Esophagus muscularis mucosa (tissue), 4 donors: ENCODE measurements at regions not wholly inside any gene's neighbourhood (a gene's known extent, or its start where the extent isn't known, plus 50 kb on each side); places are given as distances from the start of the nearest gene placed in this dataset.
"Not testable (repeated sequence)": the region's sequence is repeated elsewhere in the genome, so short reads cannot be mapped to it uniquely, and the experiment has no call there.

Experiments used
- DNase-seq: peaks from one replicate; pipeline ENCODE4 v3.0.0-alpha.2; 2017; ENCODE audit errors: extremely low spot score
- H3K27ac ChIP-seq, 4 donors: fragments of 200-600 bp; sonication (generic); replicated peaks in 1 of 4; 1 replicate in 3 of 4; 2 replicates in 1 of 4; pipeline ENCODE4 v1.5.1; 2016 to 2019; ENCODE audit warnings: mild to moderate bottlenecking in 1 of 4
- H3K27me3 ChIP-seq, 4 donors: fragments of 200-600 bp; sonication (generic); one replicate each; pipeline versions ENCODE4 v1.5.1 to v1.6.0; 2016 to 2019
- H3K36me3 ChIP-seq, 4 donors: fragments of 200-600 bp; sonication (generic); one replicate each; pipeline ENCODE4 v1.5.1; 2016 to 2019
- H3K4me1 ChIP-seq, 4 donors: fragments of 200-600 bp; sonication (generic); one replicate each; pipeline ENCODE4 v1.5.1; 2016 to 2019
- H3K4me3 ChIP-seq, 4 donors: fragments of 200-600 bp; sonication (generic); 1 replicate in 2 of 4; 2 replicates in 2 of 4; pipeline ENCODE4 v1.5.1; 2016 to 2019; ENCODE audit warnings: mild to moderate bottlenecking in 4 of 4, moderate library complexity in 1 of 4
- H3K9me3 ChIP-seq, 4 donors: fragments of 200-600 bp; sonication (generic); 1 replicate in 3 of 4; 2 replicates in 1 of 4; pipeline ENCODE4 v1.5.1; 2016 to 2019
- EP300 ChIP-seq: sonication (generic); formaldehyde crosslinking; IDR thresholded peaks from one replicate; pipeline ENCODE4 v1.6.1; 2017; ENCODE audit warnings: antibody characterized with exemption
- POLR2A ChIP-seq: fragments of 450-650 bp; IDR thresholded peaks from one replicate; pipeline ENCODE4 v1.6.1; 2017; ENCODE audit warnings: antibody characterized with exemption, moderate library complexity, mild to moderate bottlenecking, low read depth
- POLR2AphosphoS5 ChIP-seq, 2 donors: sonication (generic); formaldehyde crosslinking; IDR thresholded peaks; one replicate each; pipeline ENCODE4 v1.6.1; 2017; ENCODE audit warnings: antibody characterized with exemption in 2 of 2
- WGBS: methylation state at CpG from one replicate; pipeline ENCODE4 v1.1.5; 2018; 5-methylcytosine and 5-hydroxymethylcytosine counted together
- intact Hi-C: fragments of 100-400 bp; cut with DNase I; formaldehyde crosslinking; loops from one replicate; pipeline ENCODE4 v1.15.1; 2023
- TF ChIP-seq, protein P1 (sequence below), 3 experiments: fragments of 200-600 bp in 2 of 3; fragments of 450-650 bp in 1 of 3; sonication (generic) in 2 of 3; IDR thresholded peaks; one replicate each; pipeline ENCODE4 v1.5.1; 2017 to 2019; ENCODE audit warnings: antibody characterized with exemption in 3 of 3, mild to moderate bottlenecking in 2 of 3, moderate library complexity in 1 of 3

DNA sequence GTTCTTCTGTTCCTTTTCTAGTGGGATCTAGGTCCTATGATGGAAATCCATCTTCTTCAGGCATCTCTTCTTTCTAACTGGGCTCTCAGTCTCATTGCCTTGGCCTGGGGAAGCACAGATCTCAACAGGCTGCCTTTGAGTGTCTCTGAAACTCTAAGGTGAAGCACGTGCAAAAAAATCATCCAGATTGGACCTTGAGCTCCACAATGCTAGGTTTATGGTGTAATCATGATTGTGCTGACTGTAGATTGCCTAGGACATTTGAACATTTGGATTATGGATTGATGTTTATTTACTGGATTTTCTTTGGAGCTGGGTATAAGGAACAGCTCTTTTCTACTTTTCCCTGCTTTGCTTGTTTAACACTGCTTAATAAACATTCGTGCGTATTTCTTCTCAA, 191.5 kb upstream of the NR3C2 start:
- WGBS = 98% methylated on average over 3 of the region's 3 CpGs
- no peak for TF ChIP-seq POLR2AphosphoS5 (IDR thresholded peaks at IDR 0.05)
- TF ChIP-seq, protein P1, sequence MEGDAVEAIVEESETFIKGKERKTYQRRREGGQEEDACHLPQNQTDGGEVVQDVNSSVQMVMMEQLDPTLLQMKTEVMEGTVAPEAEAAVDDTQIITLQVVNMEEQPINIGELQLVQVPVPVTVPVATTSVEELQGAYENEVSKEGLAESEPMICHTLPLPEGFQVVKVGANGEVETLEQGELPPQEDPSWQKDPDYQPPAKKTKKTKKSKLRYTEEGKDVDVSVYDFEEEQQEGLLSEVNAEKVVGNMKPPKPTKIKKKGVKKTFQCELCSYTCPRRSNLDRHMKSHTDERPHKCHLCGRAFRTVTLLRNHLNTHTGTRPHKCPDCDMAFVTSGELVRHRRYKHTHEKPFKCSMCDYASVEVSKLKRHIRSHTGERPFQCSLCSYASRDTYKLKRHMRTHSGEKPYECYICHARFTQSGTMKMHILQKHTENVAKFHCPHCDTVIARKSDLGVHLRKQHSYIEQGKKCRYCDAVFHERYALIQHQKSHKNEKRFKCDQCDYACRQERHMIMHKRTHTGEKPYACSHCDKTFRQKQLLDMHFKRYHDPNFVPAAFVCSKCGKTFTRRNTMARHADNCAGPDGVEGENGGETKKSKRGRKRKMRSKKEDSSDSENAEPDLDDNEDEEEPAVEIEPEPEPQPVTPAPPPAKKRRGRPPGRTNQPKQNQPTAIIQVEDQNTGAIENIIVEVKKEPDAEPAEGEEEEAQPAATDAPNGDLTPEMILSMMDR (IDR thresholded peaks at IDR 0.05) = no peak
- TF ChIP-seq POLR2A = no peak
- TF ChIP-seq EP300 = no peak
- Histone ChIP-seq H3K27me3 (no peaks in the 10 kb centered on the region), H3K4me1 (no peaks in the 10 kb centered on the region), H3K27ac (no peak overlapping the region), H3K9me3 (peaks cover 0 to 10% (median 2%) of the 10 kb centered on the region in 4 donors), H3K36me3 (no peaks in the 10 kb centered on the region), H3K4me3 (no peak overlapping the region)
- no peak for DNase-seq
- intact Hi-C loops = no loop called here

DNA sequence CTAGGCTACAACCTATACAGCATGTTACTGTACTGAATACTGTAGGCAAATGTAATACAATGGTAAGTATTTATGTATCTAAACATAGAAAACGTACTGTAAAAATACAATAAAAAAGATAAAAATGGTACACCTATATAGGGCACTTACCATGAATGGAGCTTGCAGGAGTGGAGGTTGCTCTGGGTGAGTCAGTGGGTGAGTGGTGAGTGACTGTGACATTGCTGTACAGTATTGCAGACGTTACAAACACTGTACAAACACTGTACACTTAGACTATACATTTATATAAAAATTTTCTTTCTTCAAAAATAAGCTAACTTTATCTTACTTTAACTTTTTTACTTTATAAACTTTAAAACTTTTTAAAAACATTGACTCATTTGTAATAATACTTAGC, 190.3 kb upstream of the NR3C2 start:
- WGBS = 87% methylated on average over 2 of the region's 2 CpGs
- H3K9me3 ChIP-seq = peaks cover 0 to 5% (median 2%) of the 10 kb centered on the region in 4 donors
- H3K4me3 ChIP-seq = no peak overlapping the region
- H3K27ac ChIP-seq = no peak overlapping the region
- H3K4me1 ChIP-seq = no peaks in the 10 kb centered on the region
- H3K36me3 ChIP-seq = no peaks in the 10 kb centered on the region
- intact Hi-C loops = no loop called here
- no peaks in the 10 kb centered on the region for H3K27me3 ChIP-seq
- TF ChIP-seq POLR2A = no peak
- TF ChIP-seq EP300 = no peak
- no peak for DNase-seq

DNA sequence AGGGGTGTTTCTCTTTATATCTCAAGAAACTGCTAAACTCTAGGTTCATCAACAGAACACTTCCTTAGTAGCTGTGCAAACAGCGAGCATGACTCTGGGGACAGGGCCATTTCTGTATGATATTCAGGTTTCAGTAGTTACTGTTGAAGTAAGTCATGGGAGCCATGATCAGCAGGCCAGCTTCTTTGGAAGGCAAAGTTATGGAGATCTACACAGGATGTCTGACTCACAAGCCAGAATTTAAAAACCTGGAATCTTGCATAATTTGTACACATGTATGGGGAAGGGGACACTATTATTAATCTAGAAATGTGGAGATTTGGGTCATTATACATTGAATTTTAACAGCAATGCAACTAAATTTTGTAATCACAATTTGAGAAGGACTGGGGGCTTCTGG, 187.8 kb upstream of the NR3C2 start:
- H3K36me3 ChIP-seq = no peaks in the 10 kb centered on the region
- H3K4me1 ChIP-seq = no peaks in the 10 kb centered on the region
- no peaks in the 10 kb centered on the region for H3K27me3 ChIP-seq
- TF ChIP-seq POLR2AphosphoS5 (IDR thresholded peaks at IDR 0.05) = no peak
- no peak for TF ChIP-seq EP300
- TF ChIP-seq, protein P1 (IDR thresholded peaks at IDR 0.05) = no peak
- TF ChIP-seq POLR2A = no peak
- H3K4me3 ChIP-seq = no peak overlapping the region
- WGBS = 100% methylated on average over 1 of the region's 1 CpG
- intact Hi-C loops = no loop called here
- no peak for DNase-seq
- peaks cover 0 to 4% (median 0%) of the 10 kb centered on the region in 4 donors for H3K9me3 ChIP-seq
- no peak overlapping the region for H3K27ac ChIP-seq

DNA sequence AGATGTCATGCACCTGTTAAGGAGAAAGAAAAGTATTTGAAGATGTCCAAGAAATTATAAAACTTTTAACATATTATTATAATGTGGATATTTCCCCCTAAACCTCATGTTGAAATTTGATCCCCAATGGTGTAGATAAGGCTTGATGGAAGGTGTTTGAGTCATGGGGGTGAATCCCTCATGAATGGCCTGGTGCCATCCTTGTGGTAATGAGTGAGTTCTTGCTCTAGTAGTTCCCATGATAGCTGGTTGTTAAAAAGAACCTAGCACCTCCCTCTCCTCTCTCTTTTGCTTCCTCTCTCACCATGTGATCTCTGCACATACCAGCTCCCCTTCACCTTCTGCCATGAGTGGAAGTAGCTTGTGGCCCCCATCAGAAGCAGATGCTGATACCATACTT, 176.6 kb upstream of the NR3C2 start:
- intact Hi-C loops = no loop called here
- H3K4me3 ChIP-seq = no peak overlapping the region
- H3K27me3 ChIP-seq = no peaks in the 10 kb centered on the region
- H3K9me3 ChIP-seq = peaks cover 0 to 6% (median 0%) of the 10 kb centered on the region in 4 donors
- TF ChIP-seq POLR2AphosphoS5 (IDR thresholded peaks at IDR 0.05) (no peak), EP300 (no peak), POLR2A (no peak)
- TF ChIP-seq, protein P1 (IDR thresholded peaks at IDR 0.05) = no peak
- DNase-seq = no peak
- no peaks in the 10 kb centered on the region for H3K36me3 ChIP-seq
- no peaks in the 10 kb centered on the region for H3K4me1 ChIP-seq
- no peak overlapping the region for H3K27ac ChIP-seq

DNA sequence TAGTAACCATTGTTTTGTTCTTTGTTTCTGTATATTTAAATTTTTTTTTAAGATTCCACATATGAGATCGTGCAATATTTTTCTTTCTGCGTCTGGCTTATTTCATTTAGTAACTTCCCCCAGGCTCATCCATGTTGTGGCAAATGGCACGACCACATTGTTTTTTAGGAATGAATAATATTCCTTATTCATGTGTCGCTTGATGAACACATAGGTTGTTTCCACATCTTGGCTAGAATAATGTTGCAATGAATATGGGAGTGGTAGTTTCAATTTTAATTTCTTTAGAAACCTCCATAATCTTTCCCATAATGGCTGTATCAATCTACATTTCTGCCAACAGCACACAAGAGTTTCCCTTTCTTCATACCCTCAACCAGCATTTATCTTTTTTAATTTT, 166.8 kb upstream of the NR3C2 start:
- WGBS = 69% methylated on average over 4 of the region's 4 CpGs
- no peak for DNase-seq
- Histone ChIP-seq H3K4me1 (no peaks in the 10 kb centered on the region), H3K27me3 (no peaks in the 10 kb centered on the region), H3K9me3 (peaks cover 0 to 6% (median 0%) of the 10 kb centered on the region in 4 donors), H3K36me3 (no peaks in the 10 kb centered on the region), H3K4me3 (no peak overlapping the region), H3K27ac (no peak overlapping the region)
- TF ChIP-seq, protein P1 (IDR thresholded peaks at IDR 0.05) = no peak
- TF ChIP-seq POLR2AphosphoS5 (IDR thresholded peaks at IDR 0.05) = no peak
- no peak for TF ChIP-seq POLR2A
- no peak for TF ChIP-seq EP300
- intact Hi-C loops = no loop called here

DNA sequence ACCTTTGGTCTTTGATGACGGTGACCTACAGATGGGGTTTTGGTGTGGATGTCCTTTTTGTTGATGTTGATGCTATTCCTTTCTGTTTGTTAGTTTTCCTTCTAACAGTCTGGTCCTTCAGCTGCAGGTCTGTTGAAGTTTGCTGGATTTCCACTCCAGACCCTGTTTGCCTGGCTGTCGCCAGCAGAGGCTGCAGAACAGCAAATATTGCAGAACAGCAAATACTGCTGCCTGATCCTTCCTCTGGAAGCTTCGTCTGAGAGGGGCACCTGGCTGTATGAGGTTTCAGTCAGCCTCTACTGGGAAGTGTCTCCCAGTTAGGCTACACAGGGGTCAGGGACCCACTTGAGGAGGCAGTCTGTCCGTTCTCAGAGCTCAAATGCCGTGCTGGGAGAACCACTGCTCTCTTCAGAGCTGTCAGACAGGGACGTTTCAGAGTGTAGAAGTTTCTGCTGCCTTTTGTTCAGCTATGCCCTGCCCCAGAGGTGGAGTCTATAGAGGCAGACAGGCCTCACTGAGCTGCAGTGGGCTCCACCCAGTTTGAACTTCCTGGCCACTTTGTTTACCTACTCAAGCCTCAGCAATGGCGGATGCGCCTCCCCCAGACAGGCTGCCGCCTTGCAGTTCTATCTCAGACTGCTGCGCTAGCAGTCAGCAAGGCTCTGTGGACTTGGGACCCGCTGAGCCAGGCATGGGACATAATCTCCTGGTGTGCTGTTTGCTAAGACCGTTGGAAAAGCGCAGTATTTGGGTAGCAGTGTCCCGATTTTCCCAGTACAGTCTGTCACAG, 156.4 kb upstream of the NR3C2 start:
- H3K36me3 ChIP-seq, H3K27ac ChIP-seq, H3K27me3 ChIP-seq, H3K4me3 ChIP-seq, H3K4me1 ChIP-seq, intact Hi-C loops, DNase-seq: not testable (repeated sequence)
- H3K9me3 ChIP-seq = peaks cover 0 to 14% (median 3%) of the 10 kb centered on the region in 4 donors
- 81% methylated on average over 4 of the region's 14 CpGs for WGBS
